ENCODE measurements at regions not wholly inside any gene's neighbourhood (a gene's known extent, or its start where the extent isn't known, plus 50 kb on each side); places are given as distances from the start of the nearest gene placed in this dataset.

DNA sequence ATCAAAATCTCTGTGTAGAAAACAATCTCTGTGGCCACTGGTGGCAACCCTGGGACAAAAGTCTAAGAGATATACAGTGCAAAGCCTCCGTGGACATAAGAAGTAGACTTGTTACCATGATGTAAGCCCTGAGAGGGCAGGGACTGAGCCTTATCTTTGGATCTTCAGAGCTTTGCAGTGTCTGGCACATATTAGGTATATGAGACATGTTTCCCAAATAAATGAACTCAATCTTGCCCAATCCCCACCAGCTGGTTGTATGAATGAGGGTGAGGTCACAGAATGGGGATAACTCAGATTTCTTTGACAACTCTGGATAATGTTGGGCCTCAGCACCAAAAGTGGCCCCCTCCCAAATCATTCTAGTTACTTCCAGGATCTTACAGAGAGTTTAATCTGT is 511.4 kb upstream of the DIPK2B start:
- Histone ChIP-seq H3K4me3 (ENCODE audit: low read depth, low read length) (no peak overlapping the region), H3K27me3 (ENCODE audit: control insufficient read depth, insufficient read depth, low read length) (no peaks in the 10 kb centered on the region), H3K36me3 (ENCODE audit: control insufficient read depth, insufficient read depth, low read length) (no peaks in the 10 kb centered on the region)
- TF ChIP-seq, protein P1, sequence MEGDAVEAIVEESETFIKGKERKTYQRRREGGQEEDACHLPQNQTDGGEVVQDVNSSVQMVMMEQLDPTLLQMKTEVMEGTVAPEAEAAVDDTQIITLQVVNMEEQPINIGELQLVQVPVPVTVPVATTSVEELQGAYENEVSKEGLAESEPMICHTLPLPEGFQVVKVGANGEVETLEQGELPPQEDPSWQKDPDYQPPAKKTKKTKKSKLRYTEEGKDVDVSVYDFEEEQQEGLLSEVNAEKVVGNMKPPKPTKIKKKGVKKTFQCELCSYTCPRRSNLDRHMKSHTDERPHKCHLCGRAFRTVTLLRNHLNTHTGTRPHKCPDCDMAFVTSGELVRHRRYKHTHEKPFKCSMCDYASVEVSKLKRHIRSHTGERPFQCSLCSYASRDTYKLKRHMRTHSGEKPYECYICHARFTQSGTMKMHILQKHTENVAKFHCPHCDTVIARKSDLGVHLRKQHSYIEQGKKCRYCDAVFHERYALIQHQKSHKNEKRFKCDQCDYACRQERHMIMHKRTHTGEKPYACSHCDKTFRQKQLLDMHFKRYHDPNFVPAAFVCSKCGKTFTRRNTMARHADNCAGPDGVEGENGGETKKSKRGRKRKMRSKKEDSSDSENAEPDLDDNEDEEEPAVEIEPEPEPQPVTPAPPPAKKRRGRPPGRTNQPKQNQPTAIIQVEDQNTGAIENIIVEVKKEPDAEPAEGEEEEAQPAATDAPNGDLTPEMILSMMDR (IDR thresholded peaks at IDR 0.05; ENCODE audit: insufficient read depth, low read length, poor library complexity, severe bottlenecking): no peak
- no peak for DNase-seq (ENCODE audit: low read depth)

- TF ChIP-seq, protein P1 (IDR thresholded peaks at IDR 0.05; ENCODE audit: insufficient read depth, low read length, poor library complexity, severe bottlenecking): no peak
- Histone ChIP-seq H3K36me3 (ENCODE audit: control insufficient read depth, insufficient read depth, low read length) (no peaks in the 10 kb centered on the region), H3K27me3 (ENCODE audit: control insufficient read depth, insufficient read depth, low read length) (no peaks in the 10 kb centered on the region), H3K4me3 (ENCODE audit: low read depth, low read length) (no peak overlapping the region)
- DNase-seq (ENCODE audit: low read depth): no peak
Measured at GRCh38 chrX:45711231-45711630, 510.6 kb upstream of the DIPK2B start.

- TF ChIP-seq, protein P1 (IDR thresholded peaks at IDR 0.05; ENCODE audit: insufficient read depth, low read length, poor library complexity, severe bottlenecking): no peak
- Histone ChIP-seq H3K27me3 (ENCODE audit: control insufficient read depth, insufficient read depth, low read length) (no peaks in the 10 kb centered on the region), H3K36me3 (ENCODE audit: control insufficient read depth, insufficient read depth, low read length) (no peaks in the 10 kb centered on the region), H3K4me3 (ENCODE audit: low read depth, low read length) (no peak overlapping the region)
- peak; percentile 88 for DNase-seq (ENCODE audit: low read depth)
Measured at GRCh38 chrX:45710081-45710801, 509.6 kb upstream of the DIPK2B start.

DNA sequence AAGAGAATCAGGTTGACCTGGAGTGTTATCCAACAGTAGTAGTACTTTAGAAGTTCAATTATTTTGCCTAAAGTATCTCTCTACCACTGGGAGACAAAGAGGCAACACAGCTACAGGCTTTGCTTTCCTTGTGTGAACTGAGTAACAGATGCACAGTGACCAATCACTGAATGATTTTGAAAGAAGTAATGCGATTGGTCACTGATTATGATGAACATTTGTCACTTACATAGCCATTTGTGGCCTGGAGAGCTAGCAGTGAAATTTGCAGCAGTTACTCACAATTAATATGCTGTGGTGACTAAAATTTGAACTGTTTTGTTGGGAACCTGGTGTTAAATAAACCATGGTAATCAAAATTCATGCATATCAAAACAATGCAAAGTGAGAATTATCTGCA is 508.7 kb upstream of the DIPK2B start:
- DNase-seq (ENCODE audit: low read depth): no peak
- H3K27me3 ChIP-seq (ENCODE audit: control insufficient read depth, insufficient read depth, low read length): no peaks in the 10 kb centered on the region
- H3K36me3 ChIP-seq (ENCODE audit: control insufficient read depth, insufficient read depth, low read length): no peaks in the 10 kb centered on the region
- TF ChIP-seq, protein P1 (IDR thresholded peaks at IDR 0.05; ENCODE audit: insufficient read depth, low read length, poor library complexity, severe bottlenecking): no peak
- no peak overlapping the region for H3K4me3 ChIP-seq (ENCODE audit: low read depth, low read length)

DNA sequence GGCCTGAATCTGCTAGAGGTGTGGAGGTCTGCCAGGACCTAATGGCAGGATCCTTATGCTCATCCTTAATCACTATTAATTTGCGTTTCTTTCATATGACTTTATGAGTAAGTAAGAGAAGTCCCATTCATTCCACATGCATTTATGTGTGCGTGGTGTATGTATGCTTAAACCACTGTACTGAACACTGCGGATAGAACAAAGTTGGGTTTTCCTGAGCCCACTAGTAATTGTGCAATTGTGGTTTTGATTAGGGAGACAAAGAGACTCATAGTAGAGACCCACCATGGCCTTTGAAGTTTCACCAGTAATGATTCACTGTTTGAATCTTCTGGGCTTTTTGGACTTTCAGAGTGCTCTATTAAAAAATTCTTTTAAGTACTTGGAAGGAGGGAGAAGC is 498.5 kb upstream of the DIPK2B start:
- DNase-seq (ENCODE audit: low read depth): no peak
- H3K27me3 ChIP-seq (ENCODE audit: control insufficient read depth, insufficient read depth, low read length): no peaks in the 10 kb centered on the region
- TF ChIP-seq, protein P1 (IDR thresholded peaks at IDR 0.05; ENCODE audit: insufficient read depth, low read length, poor library complexity, severe bottlenecking): no peak

GRCh38 chrX:45697591-45697990 is 496.9 kb upstream of the DIPK2B start:
- Histone ChIP-seq H3K36me3 (ENCODE audit: control insufficient read depth, insufficient read depth, low read length) (no peaks in the 10 kb centered on the region), H3K4me3 (ENCODE audit: low read depth, low read length) (no peak overlapping the region), H3K27me3 (ENCODE audit: control insufficient read depth, insufficient read depth, low read length) (no peaks in the 10 kb centered on the region)
- DNase-seq (ENCODE audit: low read depth): no peak
- TF ChIP-seq, protein P1 (IDR thresholded peaks at IDR 0.05; ENCODE audit: insufficient read depth, low read length, poor library complexity, severe bottlenecking): no peak

More for the DNA sequence above, 498.5 kb upstream of the DIPK2B start:
- H3K4me3 ChIP-seq (ENCODE audit: low read depth, low read length): no peak overlapping the region
- no peaks in the 10 kb centered on the region for H3K36me3 ChIP-seq (ENCODE audit: control insufficient read depth, insufficient read depth, low read length)

All from kidney epithelial cell (primary cell).